ENCODE measurements at regions not wholly inside any gene's neighbourhood (a gene's known extent, or its start where the extent isn't known, plus 50 kb on each side); places are given as distances from the start of the nearest gene placed in this dataset.
"Not testable (repeated sequence)": the region's sequence is repeated elsewhere in the genome, so short reads cannot be mapped to it uniquely, and the experiment has no call there.

DNA sequence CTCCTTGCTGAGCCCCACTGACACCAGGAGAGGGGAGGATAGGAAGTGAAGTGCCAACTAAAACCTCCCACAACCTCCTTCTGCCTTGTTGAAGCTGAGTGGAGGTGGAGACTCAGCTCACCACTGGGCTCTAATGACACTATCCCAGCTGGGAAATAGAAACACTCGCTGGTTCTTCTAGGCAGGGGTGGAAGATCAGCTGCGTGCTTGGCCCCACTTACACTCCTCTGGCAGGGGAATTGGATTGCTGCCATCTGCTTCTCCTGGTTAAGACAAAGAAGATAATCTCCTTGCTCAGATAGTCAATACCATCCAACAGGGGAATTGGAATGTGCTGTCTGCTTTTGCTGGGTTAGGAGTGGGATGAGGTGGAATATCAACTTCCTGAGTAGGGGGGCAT, 392.5 kb downstream of the ZNF674 start:
- DNase-seq: no peak

GRCh38 chrX:46151332-46151731, 393.9 kb downstream of the ZNF674 start:
- not testable (repeated sequence) for DNase-seq

- DNase-seq: no peak
Measured at GRCh38 chrX:46144566-46144965, 400.7 kb downstream of the ZNF674 start.

- no peak for DNase-seq
Measured at GRCh38 chrX:46140272-46140671, 404.9 kb downstream of the ZNF674 start.

DNA sequence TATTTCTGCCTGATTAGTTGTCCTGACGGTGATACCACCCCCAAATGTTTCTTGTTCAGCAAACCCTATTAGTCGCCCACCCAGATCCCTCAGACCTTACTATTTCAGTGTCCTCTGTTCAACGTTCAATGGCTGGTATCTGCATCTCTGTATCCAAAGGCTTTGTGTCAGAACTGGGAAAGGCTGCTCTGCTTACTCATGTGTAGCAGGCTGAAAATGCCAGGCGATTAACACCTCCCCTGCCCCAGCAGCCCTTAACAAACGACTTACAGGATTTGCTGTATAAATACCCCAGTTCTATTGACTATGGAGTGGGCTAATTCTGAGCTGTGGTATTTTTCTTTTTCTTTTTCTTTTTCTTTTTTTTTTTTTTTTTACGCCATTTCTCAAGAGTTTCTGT, 415.0 kb downstream of the ZNF674 start:
- no peak for DNase-seq

GRCh38 chrX:46125111-46125510, 420.1 kb downstream of the ZNF674 start:
- DNase-seq: no peak

GRCh38 chrX:46117234-46117633, 428.0 kb downstream of the ZNF674 start:
- DNase-seq: no peak

DNA sequence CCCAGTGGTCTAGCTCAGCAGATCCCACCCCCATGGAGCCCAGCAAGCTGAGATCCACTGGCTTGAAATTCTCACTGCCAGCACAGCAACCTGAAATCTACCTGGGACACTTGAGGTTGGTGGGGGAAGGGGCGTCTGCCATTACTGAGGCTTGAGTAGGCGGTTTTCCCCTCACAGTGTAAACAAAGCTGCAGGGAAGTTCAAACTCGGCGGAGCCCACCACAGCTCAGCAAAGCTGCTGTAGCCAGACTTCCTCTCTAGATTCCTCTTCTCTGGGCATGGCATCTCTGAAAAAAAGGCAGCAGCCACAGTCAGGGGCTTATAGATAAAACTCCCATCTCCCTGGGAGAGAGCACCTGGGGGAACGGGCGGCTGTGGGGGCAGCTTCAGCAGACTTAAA, 457.9 kb downstream of the ZNF674 start:
- DNase-seq: not testable (repeated sequence)

- not testable (repeated sequence) for DNase-seq
Measured at GRCh38 chrX:46080121-46080520, 465.1 kb downstream of the ZNF674 start.

GRCh38 chrX:46072791-46073190, 472.4 kb downstream of the ZNF674 start:
- no peak for DNase-seq

- no peak for DNase-seq
Measured at GRCh38 chrX:46072372-46072771, 472.8 kb downstream of the ZNF674 start.

DNA sequence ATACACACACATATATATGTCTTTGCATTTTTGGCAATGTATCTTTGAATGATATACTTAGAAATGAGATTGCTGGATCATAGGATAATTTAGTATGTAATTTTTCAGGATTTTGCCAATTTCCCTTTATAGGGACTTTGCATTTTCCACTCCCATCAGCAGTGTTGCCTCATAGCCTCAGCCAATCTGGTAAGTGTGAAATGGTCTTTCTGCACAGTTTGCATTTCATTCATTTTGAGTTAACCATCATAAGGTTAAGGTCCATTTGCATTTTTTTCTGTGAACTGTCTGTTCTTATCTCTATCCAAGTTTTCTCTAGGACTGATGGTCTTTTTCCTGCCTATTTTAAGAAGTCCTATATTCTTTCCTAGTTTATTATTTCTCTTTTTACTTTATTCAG, 474.8 kb downstream of the ZNF674 start:
- DNase-seq: no peak

DNA sequence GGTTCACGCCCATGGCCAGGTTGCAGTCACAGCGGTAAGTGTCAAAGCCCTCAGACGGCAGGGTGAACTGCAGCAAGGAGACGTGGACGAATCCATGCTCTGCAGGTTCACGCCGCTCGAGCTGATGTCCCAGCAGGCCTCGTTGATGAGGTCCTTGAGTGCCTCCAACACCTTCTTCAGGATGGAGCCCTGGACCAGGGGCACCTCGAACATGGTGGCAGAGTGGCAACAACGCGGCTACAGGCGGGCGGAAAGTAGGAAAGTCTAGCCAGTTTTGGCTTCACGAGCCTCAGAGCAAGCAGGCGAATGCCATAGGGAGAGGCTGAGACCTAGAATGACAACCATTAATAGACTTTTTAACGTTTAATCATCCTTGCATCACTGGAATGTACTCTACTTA, 485.9 kb downstream of the ZNF674 start:
- DNase-seq: no peak

GRCh38 chrX:46044486-46044885, 500.7 kb downstream of the ZNF674 start:
- no peak for DNase-seq

- DNase-seq: no peak
Measured at GRCh38 chrX:46040001-46040400, 505.2 kb downstream of the ZNF674 start.

DNA sequence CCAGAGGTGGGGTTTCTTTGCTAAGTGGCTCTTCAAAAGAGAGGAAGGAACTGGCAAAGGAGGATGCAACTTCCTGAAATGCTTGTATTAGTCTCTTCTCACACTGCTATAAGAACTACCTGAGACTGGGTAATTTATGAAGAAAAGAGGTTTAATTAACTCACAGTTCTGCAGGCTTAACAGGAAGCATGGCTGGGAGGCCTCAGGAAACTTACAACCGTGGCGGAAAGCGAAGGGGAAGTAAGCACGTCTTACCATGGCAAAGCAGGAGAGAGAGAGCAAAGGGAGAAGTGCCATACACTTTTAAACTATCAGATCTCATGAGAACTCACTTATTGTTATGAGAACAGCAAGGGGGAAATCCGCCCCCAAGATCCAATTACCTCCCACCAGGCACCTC, 505.7 kb downstream of the ZNF674 start:
- no peak for DNase-seq

DNA sequence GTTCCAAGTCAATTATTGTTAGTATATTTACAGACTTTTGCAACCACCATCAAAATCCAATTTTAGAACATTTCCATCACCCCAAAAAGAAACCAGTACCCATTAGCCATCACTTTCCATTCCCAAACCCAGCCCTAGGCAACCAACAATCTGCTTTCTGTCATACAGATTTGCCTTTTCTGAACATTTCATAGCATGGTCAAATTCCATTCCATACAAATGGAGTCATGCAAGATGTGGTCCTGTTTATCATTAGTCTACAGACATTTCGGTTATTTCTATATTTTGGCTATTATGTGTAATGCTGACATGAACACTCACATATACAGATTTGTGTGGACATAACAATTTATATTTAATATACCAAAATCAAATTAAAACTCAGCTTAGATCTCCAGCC, 508.7 kb downstream of the ZNF674 start:
- no peak for DNase-seq

DNA sequence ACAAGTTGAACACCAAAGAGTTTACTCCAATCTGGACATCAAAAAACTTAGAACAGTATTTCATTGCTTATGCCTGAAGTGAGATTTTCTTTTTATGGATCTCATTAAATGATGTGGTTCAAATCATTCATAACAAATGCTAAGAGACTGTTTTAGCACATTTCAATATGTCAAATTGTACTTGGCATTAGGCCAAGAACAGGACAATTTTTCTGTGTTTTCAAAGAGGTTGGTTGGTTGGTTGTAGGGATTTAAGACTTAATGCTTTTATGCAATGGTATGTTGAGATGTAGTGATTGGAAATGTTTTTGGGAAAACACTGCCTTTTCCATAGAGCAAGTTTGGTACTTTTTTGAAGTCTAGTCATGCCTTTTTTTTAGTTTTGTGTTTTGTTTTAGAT, 510.4 kb downstream of the ZNF674 start:
- DNase-seq: no peak

GRCh38 chrX:46029777-46030176, 515.4 kb downstream of the ZNF674 start:
- no peak for DNase-seq

DNA sequence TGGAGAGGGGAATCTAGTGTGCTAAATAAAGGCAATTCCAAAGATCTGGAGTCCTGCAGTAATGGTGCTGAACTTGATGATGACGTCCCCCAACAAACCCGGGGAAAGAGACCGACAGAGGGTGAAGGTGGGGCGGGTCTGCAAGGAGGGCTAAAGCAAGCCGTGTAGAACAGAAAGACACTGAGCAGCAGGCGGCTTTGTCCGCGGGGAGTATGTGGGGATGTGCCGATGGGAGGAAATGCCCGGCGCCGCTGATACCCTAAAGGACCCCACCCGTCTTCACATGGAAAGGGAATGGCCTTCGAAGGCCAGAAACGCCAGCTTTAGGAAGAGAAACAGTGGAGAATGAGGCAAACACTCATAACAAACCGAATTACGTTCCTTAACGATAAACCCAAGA, 528.9 kb downstream of the ZNF674 start:
- no peak for DNase-seq

DNA sequence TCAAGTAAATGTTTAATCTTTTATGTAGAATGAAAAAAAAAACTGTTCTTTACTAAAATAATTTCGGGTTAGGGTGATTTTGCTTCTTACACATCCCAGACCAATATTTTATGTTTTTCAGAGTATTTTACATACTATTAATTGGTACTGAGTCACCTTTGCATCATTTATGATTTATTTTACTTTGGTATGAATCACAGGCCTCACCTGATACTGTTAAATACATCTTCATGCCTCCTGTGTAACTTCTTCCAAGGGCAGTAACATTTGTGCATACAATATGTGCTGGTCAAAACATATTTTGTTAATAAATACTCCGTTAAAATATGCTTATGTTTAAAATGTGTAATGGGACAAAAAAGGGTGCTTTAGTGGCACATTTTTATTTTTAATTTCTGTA, 529.6 kb downstream of the ZNF674 start:
- no peak for DNase-seq

DNA sequence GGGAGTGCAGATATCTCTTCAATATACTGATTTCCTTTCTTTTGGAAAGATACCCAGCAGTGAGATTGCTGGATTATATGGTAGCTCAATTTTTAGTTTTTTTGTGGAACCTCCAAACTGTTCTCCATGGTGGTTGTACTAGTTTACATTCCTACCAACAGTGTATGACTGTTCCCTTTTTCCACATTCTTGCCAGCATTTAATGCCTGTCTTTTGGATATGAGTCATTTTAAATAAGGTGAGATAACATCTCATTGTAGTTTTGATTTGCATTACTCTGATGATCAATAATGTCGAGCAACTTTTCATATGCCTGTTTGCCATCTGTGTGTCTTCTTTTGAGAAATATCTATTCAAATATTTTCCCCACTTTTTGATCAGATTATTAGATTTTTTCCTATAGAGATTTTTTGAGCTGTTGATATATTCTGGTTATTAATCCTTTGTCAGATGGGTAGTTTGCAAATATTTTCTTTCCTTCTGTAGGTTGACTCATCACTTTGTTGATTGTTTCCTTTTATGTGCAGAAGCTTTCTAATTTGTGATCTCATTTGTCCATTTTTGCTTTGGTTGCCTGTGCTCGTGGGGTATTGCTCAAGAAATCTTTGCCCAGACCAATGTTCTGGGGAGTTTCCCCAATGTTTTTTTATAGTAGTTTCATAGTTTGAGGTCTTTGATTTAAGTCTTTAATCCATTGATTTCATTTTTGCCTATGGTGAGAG, 552.7 kb downstream of the ZNF674 start:
- DNase-seq: no peak

DNA sequence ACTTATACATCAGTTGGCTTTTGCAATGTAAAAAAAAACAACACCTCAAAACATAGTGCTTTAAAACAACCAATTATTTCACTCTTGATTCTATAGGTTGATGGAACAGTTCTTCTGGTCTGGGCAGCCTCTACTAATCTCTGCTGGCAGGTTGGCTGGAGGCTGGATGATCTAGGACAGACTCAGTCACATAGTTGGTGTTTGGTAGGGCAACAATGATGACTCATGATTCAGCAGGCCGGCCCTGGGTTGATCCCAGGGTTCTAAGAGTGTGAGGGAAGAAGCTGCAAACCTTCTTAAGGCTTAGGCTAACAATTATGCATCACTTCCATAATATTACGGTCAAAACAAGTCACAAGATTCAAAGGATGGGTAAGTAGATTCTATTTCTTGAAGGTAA, 558.2 kb downstream of the ZNF674 start:
- no peak for DNase-seq

DNA sequence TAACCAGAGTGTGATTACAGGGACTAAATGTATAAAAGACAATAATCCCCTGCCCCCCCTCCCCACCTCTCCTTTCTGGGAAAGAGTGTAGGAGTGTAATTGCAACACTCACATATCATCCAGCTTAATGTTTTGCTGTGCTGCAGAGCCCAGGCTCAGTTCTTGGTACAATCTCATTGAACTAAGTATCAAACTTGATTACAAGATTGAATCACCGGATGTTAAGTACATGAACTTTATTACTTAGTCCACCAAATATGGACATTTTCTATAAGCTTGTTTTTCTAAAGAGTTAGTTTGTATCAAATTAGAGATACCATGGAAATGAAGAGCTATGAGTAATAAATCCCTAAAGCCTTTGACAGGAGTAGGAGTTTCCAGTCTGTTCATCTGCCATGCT, 559.1 kb downstream of the ZNF674 start:
- DNase-seq: no peak

DNA sequence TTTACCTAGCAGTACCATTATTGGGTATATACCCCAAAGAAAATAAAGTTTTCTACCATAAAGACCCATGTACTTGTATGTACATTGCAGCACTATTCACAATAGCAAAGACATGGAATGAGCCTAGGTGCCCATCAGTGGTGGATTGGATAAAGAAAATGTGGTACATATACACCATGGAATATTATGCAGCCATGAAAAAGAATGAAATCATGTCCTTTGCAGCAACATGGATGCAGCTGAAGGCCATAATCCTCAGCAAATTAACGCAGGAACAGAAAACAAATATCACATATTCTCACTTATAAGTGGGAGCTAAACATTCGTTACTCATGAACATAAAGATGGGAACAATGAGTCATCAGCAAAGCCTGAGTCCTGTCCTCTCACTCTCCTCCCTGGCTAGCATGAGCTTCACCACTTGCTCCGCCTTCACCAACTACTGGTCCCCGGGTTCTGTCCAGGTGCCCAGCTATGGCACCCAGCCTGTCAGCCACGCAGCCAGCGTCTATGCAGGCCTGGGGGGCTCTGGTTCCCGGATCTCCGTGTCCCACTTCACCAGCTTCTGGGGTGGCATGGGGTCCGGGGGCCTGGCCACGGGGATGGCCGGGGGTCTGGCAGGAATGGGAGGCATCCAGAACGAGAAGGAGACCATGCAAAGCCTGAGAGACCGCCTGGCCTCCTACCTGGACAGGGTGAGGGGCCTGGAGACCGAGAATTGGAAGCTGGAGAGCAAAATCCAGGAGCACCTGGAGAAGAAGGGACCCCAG, 562.1 kb downstream of the ZNF674 start:
- DNase-seq: not testable (repeated sequence)

Data from NCI-H2171 (cell line).